ENCODE measurements at regions not wholly inside any gene's neighbourhood (a gene's known extent, or its start where the extent isn't known, plus 50 kb on each side); places are given as distances from the start of the nearest gene placed in this dataset.

DNA sequence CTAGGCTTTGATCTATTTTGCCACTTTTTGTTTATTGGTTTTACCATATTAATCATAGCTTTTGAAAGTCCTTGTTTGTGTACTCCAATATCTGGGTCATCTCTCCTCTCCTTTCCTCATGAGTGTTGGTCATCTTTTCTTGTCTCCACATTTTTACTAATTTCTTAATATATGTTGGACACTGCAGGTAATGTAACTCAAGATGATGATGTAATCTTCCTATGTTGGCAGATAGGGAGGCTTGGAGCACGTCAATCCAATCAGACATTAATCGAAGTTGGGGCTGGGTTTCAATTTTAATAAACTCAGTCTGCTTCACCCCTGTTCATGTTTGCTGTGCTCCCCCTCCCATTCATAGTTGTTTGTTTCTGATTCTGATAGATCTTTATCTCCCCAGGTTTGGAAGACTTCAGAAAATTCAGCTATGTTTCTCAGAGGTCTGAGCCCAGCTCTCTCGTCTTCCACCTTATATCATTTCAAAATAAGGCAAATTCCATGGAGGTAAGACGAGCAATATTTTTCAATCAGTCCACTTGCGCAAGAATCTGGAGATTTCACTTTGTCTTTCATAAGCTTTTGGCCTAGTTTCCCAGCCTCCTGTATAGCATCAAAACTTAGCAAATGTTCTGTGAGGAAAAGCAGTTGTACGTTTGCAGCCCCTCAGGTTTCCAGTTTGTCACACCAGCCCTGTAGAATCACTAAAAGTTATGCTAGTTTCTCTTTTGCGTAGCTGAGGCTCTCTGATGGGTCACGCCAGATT lies 504.1 kb downstream of the TMTC2 start:
- TF ChIP-seq POLR2AphosphoS5 (IDR thresholded peaks at IDR 0.05; ENCODE audit: low read depth, low read length) (no peak), TAF1 (IDR thresholded peaks at IDR 0.05; ENCODE audit: borderline replicate concordance, insufficient read depth, low read length) (no peak), SIN3A (IDR thresholded peaks at IDR 0.05; ENCODE audit: borderline replicate concordance, insufficient read depth, low read length) (no peak)
- TF ChIP-seq, protein P1, sequence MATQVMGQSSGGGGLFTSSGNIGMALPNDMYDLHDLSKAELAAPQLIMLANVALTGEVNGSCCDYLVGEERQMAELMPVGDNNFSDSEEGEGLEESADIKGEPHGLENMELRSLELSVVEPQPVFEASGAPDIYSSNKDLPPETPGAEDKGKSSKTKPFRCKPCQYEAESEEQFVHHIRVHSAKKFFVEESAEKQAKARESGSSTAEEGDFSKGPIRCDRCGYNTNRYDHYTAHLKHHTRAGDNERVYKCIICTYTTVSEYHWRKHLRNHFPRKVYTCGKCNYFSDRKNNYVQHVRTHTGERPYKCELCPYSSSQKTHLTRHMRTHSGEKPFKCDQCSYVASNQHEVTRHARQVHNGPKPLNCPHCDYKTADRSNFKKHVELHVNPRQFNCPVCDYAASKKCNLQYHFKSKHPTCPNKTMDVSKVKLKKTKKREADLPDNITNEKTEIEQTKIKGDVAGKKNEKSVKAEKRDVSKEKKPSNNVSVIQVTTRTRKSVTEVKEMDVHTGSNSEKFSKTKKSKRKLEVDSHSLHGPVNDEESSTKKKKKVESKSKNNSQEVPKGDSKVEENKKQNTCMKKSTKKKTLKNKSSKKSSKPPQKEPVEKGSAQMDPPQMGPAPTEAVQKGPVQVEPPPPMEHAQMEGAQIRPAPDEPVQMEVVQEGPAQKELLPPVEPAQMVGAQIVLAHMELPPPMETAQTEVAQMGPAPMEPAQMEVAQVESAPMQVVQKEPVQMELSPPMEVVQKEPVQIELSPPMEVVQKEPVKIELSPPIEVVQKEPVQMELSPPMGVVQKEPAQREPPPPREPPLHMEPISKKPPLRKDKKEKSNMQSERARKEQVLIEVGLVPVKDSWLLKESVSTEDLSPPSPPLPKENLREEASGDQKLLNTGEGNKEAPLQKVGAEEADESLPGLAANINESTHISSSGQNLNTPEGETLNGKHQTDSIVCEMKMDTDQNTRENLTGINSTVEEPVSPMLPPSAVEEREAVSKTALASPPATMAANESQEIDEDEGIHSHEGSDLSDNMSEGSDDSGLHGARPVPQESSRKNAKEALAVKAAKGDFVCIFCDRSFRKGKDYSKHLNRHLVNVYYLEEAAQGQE (IDR thresholded peaks at IDR 0.05; ENCODE audit: insufficient read depth in 1 of 2, low read depth in 2 of 2, low read length in 2 of 2) = no peak

All from PFSK-1 (cell line).